Motor neuron (in vitro differentiated cells): ENCODE measurements at regions not wholly inside any gene's neighbourhood (a gene's known extent, or its start where the extent isn't known, plus 50 kb on each side); places are given as distances from the start of the nearest gene placed in this dataset.
A peak's percentile ranks its signal among the peaks of the same experiment; 100 is the strongest.

ENCODE experiments used
- ATAC-seq, 8 experiments: fragments of 200-7000 bp; cut with Tn5 transposase; replicated peaks in 6 of 8; 2 replicates each; pipeline ENCODE4 v1.8.0; 2021; ENCODE audit warnings: mild to moderate bottlenecking in 8 of 8, moderate library complexity in 8 of 8
- H3K27ac ChIP-seq, 2 donors: fragments of 250-450 bp; sonication (Bioruptor Pico); 2 replicates each; pipeline ENCODE4 v1.9.0; 2021; ENCODE audit warnings: antibody characterized with exemption in 2 of 2, mild to moderate bottlenecking in 2 of 2, moderate library complexity in 1 of 2
- H3K4me1 ChIP-seq, 2 donors: fragments of 250-450 bp; sonication (Bioruptor Pico); replicated peaks in 1 of 2; 2 replicates each; pipeline ENCODE4 v1.6.1; 2021; ENCODE audit warnings: antibody characterized with exemption in 2 of 2, mild to moderate bottlenecking in 2 of 2, moderate library complexity in 1 of 2
- H3K4me3 ChIP-seq, 5 donors: fragments of 250-450 bp; sonication (Bioruptor Pico); 2 replicates each; pipeline ENCODE4 v1.9.0; 2021; ENCODE audit warnings: antibody characterized with exemption in 5 of 5, mild to moderate bottlenecking in 5 of 5, moderate library complexity in 4 of 5
- WGBS, 10 experiments: fragments of 450-650 bp; shearing (Covaris generic); methylation state at CpG; one replicate each; pipeline ENCODE4 v1.0.0; 2022; 5-methylcytosine and 5-hydroxymethylcytosine counted together
- in situ Hi-C, 9 experiments: fragments of 400-800 bp; cut with MboI; loops; one replicate each; pipeline ENCODE4 v1.15.0; 2021; ENCODE audit warnings: low sequenced_read_pairs in 9 of 9, low pct_unique_long_range_greater_than_20kb in 2 of 9; ENCODE audit not compliant: unreplicated experiment in 9 of 9

GRCh38 chr9:108537756-108538155 is 318.0 kb downstream of the ACTL7B start:
- 50 to 100% (median 73%) methylated on average over 2 to 7 of the region's 7 CpGs for WGBS, 10 experiments
- no peaks in the 10 kb centered on the region for H3K4me1 ChIP-seq
- no peak for ATAC-seq
- H3K4me3 ChIP-seq = no peak overlapping the region
- in situ Hi-C loops = no loop called here
- H3K27ac ChIP-seq = no peak overlapping the region

GRCh38 chr9:108536836-108537601 is 318.8 kb downstream of the ACTL7B start:
- no peak overlapping the region for H3K27ac ChIP-seq
- in situ Hi-C loops = no loop called here
- H3K4me1 ChIP-seq = no peaks in the 10 kb centered on the region
- H3K4me3 ChIP-seq = no peak overlapping the region
- ATAC-seq = no peak
- 60 to 100% (median 83%) methylated on average over 1 to 2 of the region's 2 CpGs; no CpG with 5 or more reads in 4 of the 10 experiments for WGBS, 10 experiments

- Histone ChIP-seq H3K4me1 (no peaks in the 10 kb centered on the region), H3K4me3 (no peak overlapping the region), H3K27ac (no peak overlapping the region)
- ATAC-seq = peak in 2 of 8 experiments; percentile 33 to 69
- 71 to 100% (median 80%) methylated on average over 1 to 3 of the region's 3 CpGs; no CpG with 5 or more reads in 1 of the 10 experiments for WGBS, 10 experiments
- in situ Hi-C loops = no loop called here
Observed at GRCh38 chr9:108535526-108535925, 320.3 kb downstream of the ACTL7B start.

GRCh38 chr9:108534741-108535140 is 321.0 kb downstream of the ACTL7B start:
- WGBS, 10 experiments = 0 to 80% (median 28%) methylated on average over 1 to 2 of the region's 2 CpGs; no CpG with 5 or more reads in 3 of the 10 experiments
- peak in 2 of 8 experiments; percentile 28 to 42 for ATAC-seq
- in situ Hi-C loops = no loop called here
- Histone ChIP-seq H3K4me1 (no peaks in the 10 kb centered on the region), H3K27ac (no peak overlapping the region), H3K4me3 (no peak overlapping the region)

GRCh38 chr9:108530141-108530540 is 325.6 kb downstream of the ACTL7B start:
- Histone ChIP-seq H3K4me3 (no peak overlapping the region), H3K27ac (no peak overlapping the region), H3K4me1 (no peaks in the 10 kb centered on the region)
- in situ Hi-C loops = no loop called here
- no peak for ATAC-seq
- 95% methylated on average over 4 of the region's 29 CpGs; no CpG with 5 or more reads in 9 of the 10 experiments for WGBS, 10 experiments

GRCh38 chr9:108528231-108528630 is 327.6 kb downstream of the ACTL7B start:
- in situ Hi-C loops = no loop called here
- no peak overlapping the region for H3K4me3 ChIP-seq
- WGBS, 10 experiments = 22 to 93% (median 73%) methylated on average over 1 to 5 of the region's 5 CpGs; no CpG with 5 or more reads in 1 of the 10 experiments
- no peak overlapping the region for H3K27ac ChIP-seq
- no peaks in the 10 kb centered on the region for H3K4me1 ChIP-seq
- ATAC-seq = no peak

GRCh38 chr9:108526518-108526917 is 329.3 kb downstream of the ACTL7B start:
- no peaks in the 10 kb centered on the region for H3K4me1 ChIP-seq
- in situ Hi-C loops = no loop called here
- 83 to 100% (median 100%) methylated on average over 1 of the region's 1 CpG; no CpG with 5 or more reads in 4 of the 10 experiments for WGBS, 10 experiments

GRCh38 chr9:108525186-108525585 is 330.6 kb downstream of the ACTL7B start:
- in situ Hi-C loops = no loop called here
- ATAC-seq = no peak
- H3K4me3 ChIP-seq = no peak overlapping the region

More at GRCh38 chr9:108526518-108526917, 329.3 kb downstream of the ACTL7B start:
- Histone ChIP-seq H3K4me3 (no peak overlapping the region), H3K27ac (no peak overlapping the region)
- no peak for ATAC-seq

GRCh38 chr9:108521063-108521590 is 334.7 kb downstream of the ACTL7B start:
- in situ Hi-C loops = no loop called here
- H3K4me1 ChIP-seq = no peaks in the 10 kb centered on the region
- whole genome bisulfite sequencing, 10 experiments = 90 to 100% (median 100%) methylated on average over 1 to 2 of the region's 2 CpGs; no CpG with 5 or more reads in 5 of the 10 experiments
- no peak overlapping the region for H3K27ac ChIP-seq
- no peak overlapping the region for H3K4me3 ChIP-seq
- peak in 1 of 8 experiments; percentile 19 for ATAC-seq

More at GRCh38 chr9:108525186-108525585, 330.6 kb downstream of the ACTL7B start:
- WGBS, 10 experiments = 82 to 90% (median 86%) methylated on average over 3 to 4 of the region's 4 CpGs; no CpG with 5 or more reads in 4 of the 10 experiments
- Histone ChIP-seq H3K27ac (no peak overlapping the region), H3K4me1 (no peaks in the 10 kb centered on the region)

GRCh38 chr9:108519437-108519836 is 336.3 kb downstream of the ACTL7B start:
- 33 to 100% (median 75%) methylated on average over 1 to 2 of the region's 2 CpGs; no CpG with 5 or more reads in 3 of the 10 experiments for WGBS, 10 experiments
- no peaks in the 10 kb centered on the region for H3K4me1 ChIP-seq
- H3K4me3 ChIP-seq = no peak overlapping the region
- no peak for ATAC-seq
- H3K27ac ChIP-seq = no peak overlapping the region
- in situ Hi-C loops = no loop called here

GRCh38 chr9:108517651-108518365 is 338.0 kb downstream of the ACTL7B start:
- ATAC-seq = peak in 2 of 8 experiments; percentile 28 to 64
- in situ Hi-C loops = no loop called here
- Histone ChIP-seq H3K4me3 (no peak overlapping the region), H3K4me1 (no peaks in the 10 kb centered on the region), H3K27ac (no peak overlapping the region)
- 0 to 94% (median 72%) methylated on average over 2 to 9 of the region's 9 CpGs; no CpG with 5 or more reads in 1 of the 10 experiments for WGBS, 10 experiments

GRCh38 chr9:108516391-108516790 is 339.4 kb downstream of the ACTL7B start:
- Histone ChIP-seq H3K4me3 (no peak overlapping the region), H3K4me1 (no peaks in the 10 kb centered on the region), H3K27ac (no peak overlapping the region)
- 43 to 87% (median 79%) methylated on average over 1 to 4 of the region's 4 CpGs; no CpG with 5 or more reads in 1 of the 10 experiments for WGBS, 10 experiments
- ATAC-seq = no peak
- in situ Hi-C loops = no loop called here

GRCh38 chr9:108515856-108516255 is 339.9 kb downstream of the ACTL7B start:
- ATAC-seq = no peak
- Histone ChIP-seq H3K4me3 (no peak overlapping the region), H3K4me1 (no peaks in the 10 kb centered on the region), H3K27ac (no peak overlapping the region)
- in situ Hi-C loops = no loop called here
- 75 to 83% (median 80%) methylated on average over 1 to 2 of the region's 2 CpGs; no CpG with 5 or more reads in 5 of the 10 experiments for WGBS, 10 experiments
